ENCODE measurements at regions not wholly inside any gene's neighbourhood (a gene's known extent, or its start where the extent isn't known, plus 50 kb on each side); places are given as distances from the start of the nearest gene placed in this dataset.

DNA sequence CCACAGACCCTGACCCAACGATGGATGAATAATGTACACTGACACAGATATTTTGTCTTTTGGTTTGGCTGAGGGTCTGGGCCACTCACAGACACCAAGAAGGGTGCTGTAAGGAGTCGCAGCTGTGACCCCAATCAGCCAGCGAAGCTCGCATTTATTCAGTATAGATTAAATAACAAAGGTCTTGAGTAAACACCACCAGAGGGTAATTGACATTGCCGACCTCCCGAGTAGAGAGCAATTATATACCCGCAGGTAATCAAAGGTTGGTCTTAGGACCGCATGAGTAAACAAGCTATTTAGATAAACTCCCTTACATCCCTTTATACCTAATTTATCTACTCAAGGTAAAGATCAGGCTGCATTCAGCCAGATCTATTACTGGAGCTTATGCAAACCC is 297.1 kb downstream of the ADAM29 start:
- TF ChIP-seq TCF7 (CRISPR knock-in tag; IDR thresholded peaks at IDR 0.05; ENCODE audit: low read depth) (no peak), HMGXB4 (CRISPR knock-in tag; IDR thresholded peaks at IDR 0.05) (no peak), PRRX2 (CRISPR knock-in tag; IDR thresholded peaks at IDR 0.05) (no peak), CTCF (IDR thresholded peaks at IDR 0.05) (no peak), IRF1 (CRISPR knock-in tag; IDR thresholded peaks at IDR 0.05) (no peak), USF2 (CRISPR knock-in tag; IDR thresholded peaks at IDR 0.05) (no peak), CREM (CRISPR knock-in tag; IDR thresholded peaks at IDR 0.05) (no peak), TEAD4 (CRISPR knock-in tag; IDR thresholded peaks at IDR 0.05) (no peak)

Measured in WTC11 (cell line).